A204.1 (cell line): ENCODE measurements at regions not wholly inside any gene's neighbourhood (a gene's known extent, or its start where the extent isn't known, plus 50 kb on each side); places are given as distances from the start of the nearest gene placed in this dataset.
"Not testable (repeated sequence)": the region's sequence is repeated elsewhere in the genome, so short reads cannot be mapped to it uniquely, and the experiment has no call there.

ENCODE experiments used
- FAIRE-seq: peaks from 2 replicates; lab custom pipeline; 2012; peaks lifted over from hg19 to GRCh38; lab: Jason Lieb, UNC

GRCh38 chr5:92554447-92555085 is 1026.5 kb downstream of the NR2F1-AS1 start:
- FAIRE-seq = no peak

GRCh38 chr5:92553326-92553725 is 1027.7 kb downstream of the NR2F1-AS1 start:
- peak; percentile 98 for FAIRE-seq

- no peak for FAIRE-seq
Measured at GRCh38 chr5:92552206-92553160, 1028.5 kb downstream of the NR2F1-AS1 start.

GRCh38 chr5:92548346-92548745 is 1032.7 kb downstream of the NR2F1-AS1 start:
- no peak for FAIRE-seq

GRCh38 chr5:92544596-92544995 is 1036.4 kb downstream of the NR2F1-AS1 start:
- no peak for FAIRE-seq

GRCh38 chr5:92544036-92544435 is 1037.0 kb downstream of the NR2F1-AS1 start:
- FAIRE-seq = no peak

- FAIRE-seq = no peak
Measured at GRCh38 chr5:92543201-92543600, 1037.8 kb downstream of the NR2F1-AS1 start.

GRCh38 chr5:92542017-92542416 is 1039.0 kb downstream of the NR2F1-AS1 start:
- not testable (repeated sequence) for FAIRE-seq

GRCh38 chr5:92527311-92528078 is 1053.5 kb downstream of the NR2F1-AS1 start:
- no peak for FAIRE-seq

GRCh38 chr5:92525131-92525530 is 1055.9 kb downstream of the NR2F1-AS1 start:
- FAIRE-seq = no peak

- no peak for FAIRE-seq
Measured at GRCh38 chr5:92519811-92520632, 1061.0 kb downstream of the NR2F1-AS1 start.

GRCh38 chr5:92518318-92518904 is 1062.6 kb downstream of the NR2F1-AS1 start:
- FAIRE-seq = no peak

GRCh38 chr5:92514896-92515295 is 1066.1 kb downstream of the NR2F1-AS1 start:
- no peak for FAIRE-seq

- FAIRE-seq = no peak
Measured at GRCh38 chr5:92513067-92513466, 1068.0 kb downstream of the NR2F1-AS1 start.

- FAIRE-seq = no peak
Measured at GRCh38 chr5:92508271-92508670, 1072.7 kb downstream of the NR2F1-AS1 start.

GRCh38 chr5:92505925-92506324 is 1075.1 kb downstream of the NR2F1-AS1 start:
- FAIRE-seq = peak; percentile 83

- no peak for FAIRE-seq
Measured at GRCh38 chr5:92505145-92505544, 1075.9 kb downstream of the NR2F1-AS1 start.

GRCh38 chr5:92504346-92504745 is 1076.7 kb downstream of the NR2F1-AS1 start:
- FAIRE-seq = no peak

- FAIRE-seq = no peak
Measured at GRCh38 chr5:92500752-92501151, 1080.3 kb downstream of the NR2F1-AS1 start.

- FAIRE-seq = no peak
Measured at GRCh38 chr5:92496545-92496944, 1084.5 kb downstream of the NR2F1-AS1 start.

- no peak for FAIRE-seq
Measured at GRCh38 chr5:92494508-92494907, 1086.5 kb downstream of the NR2F1-AS1 start.
